22Rv1 (cell line): ENCODE measurements at regions not wholly inside any gene's neighbourhood (a gene's known extent, or its start where the extent isn't known, plus 50 kb on each side); places are given as distances from the start of the nearest gene placed in this dataset.

Source experiments
- ZFX ChIP-seq: fragments of 450-650 bp; IDR thresholded peaks from 2 replicates; pipeline ENCODE4 v1.6.1; 2017; ENCODE audit warnings: antibody characterized with exemption, borderline replicate concordance
- TF ChIP-seq, protein P1 (sequence below): fragments of 450-650 bp; IDR thresholded peaks from 2 replicates; pipeline ENCODE4 v1.5.1; 2017; ENCODE audit warnings: mild to moderate bottlenecking

DNA sequence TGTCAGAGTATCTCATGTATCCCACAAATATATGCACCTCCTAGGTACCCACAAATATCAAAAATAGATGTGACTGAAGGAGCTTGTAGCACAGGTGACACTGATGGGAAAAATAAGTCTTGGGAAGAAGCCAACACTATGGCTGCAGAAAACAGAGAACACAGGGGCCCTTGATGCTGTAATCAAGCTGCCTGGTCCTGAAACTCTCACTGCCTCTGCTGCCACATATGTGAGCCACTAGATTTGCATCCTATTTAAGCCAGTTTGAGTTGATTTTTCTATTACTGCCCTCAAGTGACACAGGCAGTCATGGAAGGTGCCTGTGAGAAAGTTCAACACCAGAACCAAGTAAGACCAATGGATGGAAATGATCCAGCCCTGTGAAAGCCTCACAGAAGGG, 720.8 kb downstream of the UQCRFS1 start:
- TF ChIP-seq, protein P1, sequence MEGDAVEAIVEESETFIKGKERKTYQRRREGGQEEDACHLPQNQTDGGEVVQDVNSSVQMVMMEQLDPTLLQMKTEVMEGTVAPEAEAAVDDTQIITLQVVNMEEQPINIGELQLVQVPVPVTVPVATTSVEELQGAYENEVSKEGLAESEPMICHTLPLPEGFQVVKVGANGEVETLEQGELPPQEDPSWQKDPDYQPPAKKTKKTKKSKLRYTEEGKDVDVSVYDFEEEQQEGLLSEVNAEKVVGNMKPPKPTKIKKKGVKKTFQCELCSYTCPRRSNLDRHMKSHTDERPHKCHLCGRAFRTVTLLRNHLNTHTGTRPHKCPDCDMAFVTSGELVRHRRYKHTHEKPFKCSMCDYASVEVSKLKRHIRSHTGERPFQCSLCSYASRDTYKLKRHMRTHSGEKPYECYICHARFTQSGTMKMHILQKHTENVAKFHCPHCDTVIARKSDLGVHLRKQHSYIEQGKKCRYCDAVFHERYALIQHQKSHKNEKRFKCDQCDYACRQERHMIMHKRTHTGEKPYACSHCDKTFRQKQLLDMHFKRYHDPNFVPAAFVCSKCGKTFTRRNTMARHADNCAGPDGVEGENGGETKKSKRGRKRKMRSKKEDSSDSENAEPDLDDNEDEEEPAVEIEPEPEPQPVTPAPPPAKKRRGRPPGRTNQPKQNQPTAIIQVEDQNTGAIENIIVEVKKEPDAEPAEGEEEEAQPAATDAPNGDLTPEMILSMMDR: no peak
- TF ChIP-seq ZFX: no peak
